Lower leg skin (tissue), 3 donors: ENCODE measurements at regions not wholly inside any gene's neighbourhood (a gene's known extent, or its start where the extent isn't known, plus 50 kb on each side); places are given as distances from the start of the nearest gene placed in this dataset.

Source experiments
- CTCF ChIP-seq, 3 donors: fragments of 450-650 bp; IDR thresholded peaks; one replicate each; pipeline ENCODE4 v1.5.1; 2016; ENCODE audit warnings: antibody characterized with exemption in 3 of 3, mild to moderate bottlenecking in 3 of 3, moderate library complexity in 2 of 3
- POLR2A ChIP-seq, 2 donors: fragments of 450-650 bp; IDR thresholded peaks; one replicate each; pipeline ENCODE4 v1.6.1; 2016 to 2017; ENCODE audit warnings: antibody characterized with exemption in 2 of 2, mild to moderate bottlenecking in 1 of 2, moderate library complexity in 1 of 2

- no peak for TF ChIP-seq CTCF (IDR thresholded peaks at IDR 0.05)
- no peak for TF ChIP-seq POLR2A (IDR thresholded peaks at IDR 0.05)
Measured at GRCh38 chr4:137775701-137776100, 243.4 kb upstream of the PCDH18 start.
